ENCODE measurements at regions not wholly inside any gene's neighbourhood (a gene's known extent, or its start where the extent isn't known, plus 50 kb on each side); places are given as distances from the start of the nearest gene placed in this dataset.

GRCh38 chr13:31049083-31049482, 112.6 kb downstream of the HSPH1 start:
- no peak for DNase-seq (ENCODE audit: low read depth)

- no peak for DNase-seq (ENCODE audit: low read depth)
Measured at GRCh38 chr13:31048521-31048920, 113.2 kb downstream of the HSPH1 start.

- DNase-seq (ENCODE audit: low read depth): peak; percentile 25
Measured at GRCh38 chr13:31046711-31047279, 114.3 kb downstream of the TEX26 start.

GRCh38 chr13:31045286-31046081, 113.0 kb downstream of the TEX26 start:
- peak; percentile 74 for DNase-seq (ENCODE audit: low read depth)

- peak; percentile 69 for DNase-seq (ENCODE audit: low read depth)
Measured at GRCh38 chr13:31044364-31045285, 112.2 kb downstream of the TEX26 start.

GRCh38 chr13:31043957-31044356, 111.5 kb downstream of the TEX26 start:
- no peak for DNase-seq (ENCODE audit: low read depth)

GRCh38 chr13:31042481-31043165, 110.2 kb downstream of the TEX26 start:
- DNase-seq (ENCODE audit: low read depth): no peak

GRCh38 chr13:31042049-31042448, 109.6 kb downstream of the TEX26 start:
- DNase-seq (ENCODE audit: low read depth): no peak

GRCh38 chr13:31038834-31039552, 106.5 kb downstream of the TEX26 start:
- DNase-seq (ENCODE audit: low read depth): no peak

- DNase-seq (ENCODE audit: low read depth): no peak
Measured at GRCh38 chr13:31037874-31038500, 105.5 kb downstream of the TEX26 start.

GRCh38 chr13:31036731-31037695, 104.6 kb downstream of the TEX26 start:
- DNase-seq (ENCODE audit: low read depth): no peak

GRCh38 chr13:31035185-31035965, 102.9 kb downstream of the TEX26 start:
- DNase-seq (ENCODE audit: low read depth): no peak

- no peak for DNase-seq (ENCODE audit: low read depth)
Measured at GRCh38 chr13:31032528-31033113, 100.2 kb downstream of the TEX26 start.

- no peak for DNase-seq (ENCODE audit: low read depth)
Measured at GRCh38 chr13:31031482-31031881, 99.0 kb downstream of the TEX26 start.

- no peak for DNase-seq (ENCODE audit: low read depth)
Measured at GRCh38 chr13:31029102-31029501, 96.6 kb downstream of the TEX26 start.

- DNase-seq (ENCODE audit: low read depth): no peak
Measured at GRCh38 chr13:31027136-31027535, 94.7 kb downstream of the TEX26 start.
